NCI-H2171 treated with DMSO at 0.1 percent for 48 hours (cell line): ENCODE measurements at regions not wholly inside any gene's neighbourhood (a gene's known extent, or its start where the extent isn't known, plus 50 kb on each side); places are given as distances from the start of the nearest gene placed in this dataset.
"Not testable (repeated sequence)": the region's sequence is repeated elsewhere in the genome, so short reads cannot be mapped to it uniquely, and the experiment has no call there.

ENCODE experiments used
- DNase-seq: peaks from one replicate; lab custom pipeline; 2025; lab: John Stamatoyannopoulos, UW

DNA sequence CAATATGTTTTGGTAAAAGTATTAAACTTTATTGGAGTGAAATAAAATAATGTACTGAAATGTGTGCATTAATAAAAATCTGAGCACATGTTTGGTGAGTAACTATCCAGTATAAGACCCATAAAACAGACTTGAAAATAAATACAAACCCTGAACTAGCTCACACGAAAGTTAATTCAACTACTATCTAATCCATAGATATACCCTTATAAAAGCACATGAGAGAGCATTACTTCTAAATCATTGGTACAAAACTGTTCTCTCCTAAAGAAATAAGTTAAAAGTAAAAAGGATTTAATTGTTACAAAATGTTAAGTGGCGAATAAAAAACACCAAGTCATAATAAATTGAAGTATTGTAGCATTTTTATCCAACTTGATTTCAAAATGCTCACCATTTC lies 295.6 kb downstream of the PTPRC start:
- no peak for DNase-seq

DNA sequence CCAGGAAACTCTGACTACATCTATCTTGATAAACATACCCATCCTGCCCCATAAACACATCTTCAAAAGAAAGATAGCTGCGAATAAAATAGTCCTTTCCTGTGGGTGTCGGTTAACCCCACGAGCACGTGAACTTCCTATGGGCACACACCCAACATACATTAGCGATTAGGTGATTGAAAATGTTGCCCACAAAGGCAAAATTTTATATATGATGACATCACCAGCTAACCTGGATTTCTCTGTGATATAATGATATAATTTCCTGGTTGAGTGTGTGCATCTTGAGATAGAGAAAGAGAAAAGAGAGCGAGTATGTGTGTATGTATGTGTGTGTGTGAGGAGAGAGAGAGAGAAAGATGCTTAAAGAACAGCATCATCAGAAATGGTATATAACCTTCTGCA lies 296.1 kb downstream of the PTPRC start:
- peak; percentile 28 for DNase-seq

- DNase-seq, result peak; percentile 93
Measured at GRCh38 chr1:198935306-198935921, 296.6 kb downstream of the PTPRC start.

GRCh38 chr1:198936371-198937083 lies 297.7 kb downstream of the PTPRC start:
- DNase-seq, result peak; percentile 18

GRCh38 chr1:198937231-198938031 lies 298.6 kb downstream of the PTPRC start:
- peak; percentile 48 for DNase-seq

DNA sequence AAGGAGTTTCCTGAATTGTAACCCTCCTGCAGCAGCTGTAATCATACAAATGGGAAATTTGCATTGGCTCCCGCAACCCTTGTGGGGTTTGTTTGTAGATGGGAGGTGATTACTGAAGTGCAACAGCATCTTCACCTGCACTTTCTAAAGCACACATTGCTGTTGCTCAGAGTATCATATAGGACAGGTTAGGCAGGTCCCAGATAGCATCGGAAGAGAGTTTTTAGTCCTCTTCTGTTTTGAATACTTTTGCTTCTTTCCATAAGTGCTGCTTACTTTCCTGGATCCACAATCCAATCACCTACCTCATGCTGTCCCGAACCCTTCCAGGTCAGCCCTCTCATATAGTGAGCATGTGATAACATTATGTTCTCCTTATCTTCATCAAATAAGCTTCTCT lies 300.4 kb downstream of the PTPRC start:
- no peak for DNase-seq

DNA sequence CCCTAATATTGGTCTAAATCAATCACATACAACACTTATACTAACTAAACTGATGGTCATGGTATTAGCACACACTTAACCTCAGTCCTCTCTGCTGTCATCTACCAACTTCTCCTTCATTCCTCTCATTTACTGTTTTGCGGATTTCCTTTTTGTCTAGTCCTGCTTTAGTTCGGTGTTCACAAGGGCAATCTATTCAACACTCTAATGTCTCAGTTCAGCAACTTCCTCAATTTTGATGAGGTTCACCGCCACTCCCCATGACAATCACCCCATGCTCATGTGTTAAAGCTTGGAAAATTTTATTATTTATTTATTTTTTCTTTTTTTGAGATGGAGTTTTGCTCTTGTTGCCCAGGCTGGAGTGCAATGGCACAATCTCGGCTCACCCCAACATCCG lies 301.1 kb downstream of the PTPRC start:
- DNase-seq, result no peak

- DNase-seq, result no peak
Measured at GRCh38 chr1:198942466-198942865, 303.6 kb downstream of the PTPRC start.

DNA sequence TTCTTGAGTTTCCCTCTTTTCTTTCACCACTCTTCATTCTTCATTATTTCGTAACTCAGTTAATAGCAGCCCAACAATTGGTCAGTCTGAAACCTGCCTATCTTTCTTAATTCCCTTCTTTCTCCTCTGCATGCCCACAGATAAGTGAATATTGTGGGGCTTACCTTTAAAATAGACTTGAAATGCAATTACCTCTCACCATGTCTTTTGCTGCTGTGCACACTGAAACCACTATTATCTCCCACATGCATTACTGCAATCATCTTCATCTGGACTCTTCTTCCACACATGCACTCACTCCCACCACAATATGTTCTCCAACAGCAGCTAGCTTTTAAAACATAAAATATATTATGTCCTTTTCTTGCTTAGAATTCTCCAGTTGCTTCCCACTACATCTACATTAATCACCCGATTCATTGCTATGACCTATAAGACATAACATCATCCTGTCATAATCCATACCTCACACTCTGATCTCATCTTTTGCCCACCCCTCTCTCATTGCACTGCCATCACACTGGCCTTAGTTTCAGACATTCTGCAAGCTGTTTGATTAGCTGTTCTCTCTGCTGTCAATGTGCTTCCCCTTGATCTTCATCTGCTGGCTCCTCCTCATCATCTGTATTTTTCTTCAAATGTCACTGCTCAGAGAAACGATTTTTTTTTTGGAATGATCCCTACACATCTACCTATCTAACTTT lies 304.8 kb downstream of the PTPRC start:
- no peak for DNase-seq

DNA sequence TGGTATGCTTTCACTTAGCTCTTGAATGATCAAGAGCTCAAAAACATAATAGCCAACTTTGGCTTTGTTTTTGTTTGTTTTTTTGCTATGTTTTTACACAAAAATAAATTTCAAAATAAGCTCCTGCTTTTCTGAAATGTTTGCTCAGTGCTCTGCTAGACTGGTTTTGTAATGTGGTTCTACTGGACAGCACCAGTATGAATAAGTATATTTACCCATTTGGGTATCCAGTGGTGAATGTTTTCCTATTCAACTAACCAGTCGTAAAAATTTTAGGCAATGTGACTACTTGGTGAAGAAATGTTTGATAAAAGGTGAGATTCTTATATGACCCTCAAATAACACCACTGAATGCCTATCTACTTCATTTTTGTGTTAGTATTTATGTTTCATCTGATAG lies 308.6 kb downstream of the PTPRC start:
- no peak for DNase-seq

GRCh38 chr1:198948895-198949659 lies 310.2 kb downstream of the PTPRC start:
- DNase-seq, result no peak

DNA sequence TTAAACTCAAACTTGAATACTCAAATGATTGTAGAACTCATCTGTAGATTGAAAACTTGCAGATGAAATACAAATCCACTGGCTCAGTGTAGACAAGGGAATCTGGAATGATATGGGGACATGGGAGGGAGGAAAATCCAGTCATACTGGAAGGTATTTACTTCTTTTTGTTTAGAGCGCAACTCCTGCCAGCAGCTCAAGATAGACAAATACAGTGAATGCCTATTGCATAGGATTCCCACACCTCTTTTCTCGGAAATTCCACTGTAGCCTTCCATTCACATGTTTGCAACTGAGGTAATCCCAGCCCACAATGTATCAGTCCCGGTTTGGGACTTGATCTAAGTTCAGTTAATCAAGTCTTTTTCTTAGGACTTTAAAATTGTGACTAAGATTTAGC lies 311.2 kb downstream of the PTPRC start:
- DNase-seq, result no peak

GRCh38 chr1:198955085-198955484 lies 316.2 kb downstream of the PTPRC start:
- DNase-seq, result no peak

DNA sequence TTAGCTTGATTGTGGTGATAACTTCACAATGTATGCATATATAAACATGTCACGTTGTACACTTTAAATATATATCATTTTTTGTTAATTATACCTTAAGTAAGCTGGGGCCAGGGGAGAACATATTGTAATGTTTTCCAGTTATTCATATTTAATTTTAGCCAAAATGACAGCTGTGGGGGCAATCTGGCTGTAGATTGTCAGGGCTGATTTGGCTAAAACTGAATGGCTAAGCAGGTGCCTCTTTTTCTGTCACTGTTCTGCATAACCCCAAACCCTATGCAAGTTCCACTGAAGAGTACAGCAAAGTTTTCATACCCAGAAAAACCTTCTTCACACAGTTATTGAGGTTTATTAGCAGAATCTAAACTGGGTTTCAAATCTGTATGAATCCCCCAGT lies 318.2 kb downstream of the PTPRC start:
- DNase-seq, result no peak

- no peak for DNase-seq
Measured at GRCh38 chr1:198959032-198959431, 320.2 kb downstream of the PTPRC start.

- no peak for DNase-seq
Measured at GRCh38 chr1:198959676-198960075, 320.8 kb downstream of the PTPRC start.

- DNase-seq, result not testable (repeated sequence)
Measured at GRCh38 chr1:198963796-198964195, 325.0 kb downstream of the PTPRC start.

DNA sequence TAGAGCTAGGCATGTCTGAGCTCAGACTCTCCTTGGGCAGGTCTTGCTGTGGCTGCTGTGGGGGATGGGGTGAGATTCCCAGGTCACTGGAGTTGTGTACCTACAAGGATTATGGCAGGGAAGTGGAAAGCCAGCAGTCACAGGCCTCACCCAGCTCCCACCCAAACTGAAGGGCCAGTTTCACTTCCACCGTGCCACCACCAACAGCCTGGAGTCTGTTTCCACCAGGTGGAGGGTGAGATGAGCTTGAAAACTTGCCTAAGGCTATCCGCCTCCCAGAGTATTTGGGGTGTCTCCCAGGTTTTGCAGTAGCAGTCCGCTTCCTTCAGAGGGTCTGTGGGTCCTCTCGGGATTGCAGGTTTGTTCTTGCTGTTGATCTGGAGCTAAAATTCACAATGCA lies 327.7 kb downstream of the PTPRC start:
- DNase-seq, result no peak

DNA sequence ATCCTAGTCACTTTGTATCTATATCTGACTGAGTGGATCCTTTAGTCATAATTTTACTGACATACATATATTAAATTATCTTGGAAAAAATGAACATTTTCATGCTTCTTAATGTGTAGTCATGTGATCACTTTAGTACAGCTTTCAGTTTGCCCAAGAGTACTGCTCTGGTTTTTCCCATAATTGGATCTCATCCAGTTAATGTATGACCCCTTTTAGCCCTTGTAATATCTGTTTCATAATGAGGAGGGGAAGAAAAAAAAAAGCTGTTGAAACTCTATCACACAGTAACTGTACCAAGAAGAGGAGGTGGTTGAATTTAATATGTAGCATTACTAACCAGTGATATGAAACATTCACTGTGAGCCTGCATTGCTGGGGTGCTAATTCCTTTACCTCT lies 328.7 kb downstream of the PTPRC start:
- no peak for DNase-seq

GRCh38 chr1:198968866-198969265 lies 330.0 kb downstream of the PTPRC start:
- no peak for DNase-seq

DNA sequence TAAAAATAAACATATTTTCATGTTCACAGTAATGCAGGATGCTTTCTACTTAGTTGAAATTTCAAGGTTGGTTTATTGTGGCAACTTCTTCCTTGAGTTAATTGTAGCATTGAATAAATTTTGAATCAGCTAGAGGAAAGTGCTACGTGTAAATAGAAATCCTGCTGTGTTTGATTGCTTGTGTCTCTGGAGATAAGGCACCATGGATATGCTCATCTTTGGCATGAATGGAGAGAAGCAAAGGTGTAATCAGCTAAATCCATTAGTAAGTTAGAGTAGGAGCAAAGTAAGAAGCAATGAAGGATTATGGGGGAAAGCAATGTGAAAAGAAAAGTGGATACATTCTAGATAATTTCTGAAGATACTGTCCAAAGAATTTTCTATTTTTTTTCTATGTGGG lies 331.1 kb downstream of the PTPRC start:
- no peak for DNase-seq

DNA sequence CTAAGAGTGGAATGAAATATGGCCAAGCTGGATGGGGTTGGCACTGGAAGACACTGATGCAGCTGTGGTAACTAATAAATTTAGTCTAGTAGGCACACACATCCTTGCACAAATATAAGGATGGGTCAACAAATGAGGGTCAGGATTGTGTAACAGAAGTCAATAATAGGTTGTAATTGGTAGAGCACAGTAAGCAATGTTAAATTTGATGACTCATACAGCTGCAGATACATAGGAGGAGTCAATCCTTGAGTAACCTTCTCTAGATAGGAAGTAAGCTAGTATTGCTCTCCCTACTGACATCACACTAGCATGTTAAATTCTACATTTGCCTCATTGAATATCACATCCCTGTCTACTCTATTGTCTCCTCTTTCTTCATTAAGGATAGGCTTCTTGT lies 332.1 kb downstream of the PTPRC start:
- no peak for DNase-seq
